Ishikawa (cell line): ENCODE measurements at regions not wholly inside any gene's neighbourhood (a gene's known extent, or its start where the extent isn't known, plus 50 kb on each side); places are given as distances from the start of the nearest gene placed in this dataset.

Experiments
- MAX ChIP-seq: IDR thresholded peaks from 2 replicates; pipeline ENCODE4 v1.6.1; 2012
- TAF1 ChIP-seq: IDR thresholded peaks from 2 replicates; pipeline ENCODE4 v1.6.1; 2012; ENCODE audit warnings: low read depth, mild to moderate bottlenecking

- no peak for TF ChIP-seq TAF1
- no peak for TF ChIP-seq MAX
These were observed 68.5 kb upstream of the DUSP10 start for GRCh38 chr1:221810406-221810805.
